Astrocyte of the spinal cord (primary cell): ENCODE measurements at regions not wholly inside any gene's neighbourhood (a gene's known extent, or its start where the extent isn't known, plus 50 kb on each side); places are given as distances from the start of the nearest gene placed in this dataset.

Source experiments
- DNase-seq: peaks from one replicate; pipeline ENCODE4 v3.0.0; 2011; ENCODE audit warnings: low read depth, low spot score
- H3K4me3 ChIP-seq: 2 replicates; pipeline ENCODE4 v1.5.1; 2011; ENCODE audit warnings: low read depth, mild to moderate bottlenecking, low read length, moderate library complexity
- in situ Hi-C: cut with HindIII; loops from 2 replicates; pipeline ENCODE4 v1.10.0; 2017; ENCODE audit warnings: low sequenced_read_pairs
- TF ChIP-seq, protein P1 (sequence below): IDR thresholded peaks from 2 replicates; pipeline ENCODE4 v1.5.1; 2012; ENCODE audit warnings: low read depth, mild to moderate bottlenecking, low read length, inconsistent platforms

DNA sequence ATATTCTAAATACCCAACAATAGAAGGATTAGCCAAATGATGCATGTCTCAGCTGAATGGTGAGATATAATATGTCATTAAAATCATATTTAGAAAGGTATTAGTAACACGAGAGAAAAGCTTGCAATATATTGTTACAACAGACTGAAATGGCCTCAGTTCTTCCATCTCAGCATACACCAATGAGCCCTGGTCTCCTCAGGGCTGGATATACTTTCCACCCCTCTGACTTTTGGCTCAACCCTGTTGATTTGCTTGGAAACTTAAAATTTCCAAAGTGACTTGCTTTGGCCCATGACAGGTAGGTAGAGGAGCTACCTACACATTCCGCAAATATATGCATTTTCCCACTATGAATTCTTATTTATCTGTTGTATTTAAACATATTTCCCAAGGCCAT lies 908.1 kb upstream of the TMEM132C start:
- no peak overlapping the region for H3K4me3 ChIP-seq
- TF ChIP-seq, protein P1, sequence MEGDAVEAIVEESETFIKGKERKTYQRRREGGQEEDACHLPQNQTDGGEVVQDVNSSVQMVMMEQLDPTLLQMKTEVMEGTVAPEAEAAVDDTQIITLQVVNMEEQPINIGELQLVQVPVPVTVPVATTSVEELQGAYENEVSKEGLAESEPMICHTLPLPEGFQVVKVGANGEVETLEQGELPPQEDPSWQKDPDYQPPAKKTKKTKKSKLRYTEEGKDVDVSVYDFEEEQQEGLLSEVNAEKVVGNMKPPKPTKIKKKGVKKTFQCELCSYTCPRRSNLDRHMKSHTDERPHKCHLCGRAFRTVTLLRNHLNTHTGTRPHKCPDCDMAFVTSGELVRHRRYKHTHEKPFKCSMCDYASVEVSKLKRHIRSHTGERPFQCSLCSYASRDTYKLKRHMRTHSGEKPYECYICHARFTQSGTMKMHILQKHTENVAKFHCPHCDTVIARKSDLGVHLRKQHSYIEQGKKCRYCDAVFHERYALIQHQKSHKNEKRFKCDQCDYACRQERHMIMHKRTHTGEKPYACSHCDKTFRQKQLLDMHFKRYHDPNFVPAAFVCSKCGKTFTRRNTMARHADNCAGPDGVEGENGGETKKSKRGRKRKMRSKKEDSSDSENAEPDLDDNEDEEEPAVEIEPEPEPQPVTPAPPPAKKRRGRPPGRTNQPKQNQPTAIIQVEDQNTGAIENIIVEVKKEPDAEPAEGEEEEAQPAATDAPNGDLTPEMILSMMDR: no peak
- no peak for DNase-seq
- in situ Hi-C loops: no loop called here

DNA sequence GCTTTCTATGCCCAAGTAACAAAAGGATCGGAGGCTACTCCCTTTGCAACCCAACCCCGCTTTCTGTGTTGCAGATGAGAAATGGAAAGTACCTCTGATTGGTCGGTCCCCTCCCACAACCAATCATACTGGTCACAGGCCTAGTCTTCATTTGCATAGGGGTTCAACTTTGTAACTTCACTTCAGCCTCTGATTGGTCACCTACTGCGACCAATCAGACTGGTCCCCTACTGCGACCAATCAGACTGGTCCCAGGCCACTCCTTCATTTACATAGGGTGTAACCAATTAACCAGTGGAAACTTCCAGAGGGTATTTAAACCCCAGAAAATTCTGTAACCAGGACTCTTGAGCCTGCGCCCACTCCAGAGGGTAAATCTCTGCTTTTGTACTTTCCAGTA lies 906.4 kb upstream of the TMEM132C start:
- DNase-seq: no peak
- no peak overlapping the region for H3K4me3 ChIP-seq
- TF ChIP-seq, protein P1: no peak
- in situ Hi-C loops: no loop called here

DNA sequence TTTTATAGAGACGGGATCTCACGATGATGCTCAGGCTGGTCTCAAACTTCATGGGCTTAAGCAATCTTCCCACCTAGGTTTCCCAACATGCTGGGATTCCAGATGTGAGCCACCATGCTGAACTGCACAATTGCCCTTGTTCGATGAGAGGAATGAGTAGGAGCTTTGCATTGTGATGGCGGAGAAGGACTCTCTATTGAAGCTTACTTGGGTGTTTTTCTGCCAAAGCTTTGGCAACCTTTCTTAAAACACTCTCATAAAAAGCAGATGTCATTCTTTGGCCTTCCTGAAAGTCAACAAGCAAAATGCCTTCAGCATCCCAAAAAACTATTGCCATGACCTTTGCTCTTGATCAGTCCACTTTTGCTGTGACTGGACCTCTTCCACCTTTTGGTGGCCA lies 904.8 kb upstream of the TMEM132C start:
- no peak overlapping the region for H3K4me3 ChIP-seq
- DNase-seq: no peak
- TF ChIP-seq, protein P1: no peak
- in situ Hi-C loops: no loop called here

DNA sequence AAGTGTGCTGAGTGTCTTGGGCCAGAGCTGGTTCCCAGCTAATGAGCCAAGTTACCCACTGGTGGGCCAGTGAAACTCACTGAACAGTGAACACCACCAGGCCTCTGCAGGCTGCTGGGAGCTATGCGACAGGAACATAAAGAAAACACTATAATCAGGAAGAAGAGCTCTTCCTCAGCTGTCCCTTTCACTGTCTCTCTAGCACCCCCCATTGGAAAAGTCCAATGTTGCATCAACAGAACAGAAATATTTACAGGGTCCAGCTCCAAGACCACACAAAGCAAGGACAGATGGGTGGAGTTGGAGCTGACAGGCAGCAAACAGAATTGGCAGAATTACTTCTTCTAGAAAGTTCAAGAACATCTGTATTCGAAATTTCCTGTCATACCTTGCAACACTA lies 903.6 kb upstream of the TMEM132C start:
- TF ChIP-seq, protein P1: peak; percentile 47
- in situ Hi-C loops: no loop called here
- H3K4me3 ChIP-seq: no peak overlapping the region
- DNase-seq: peak; percentile 15

DNA sequence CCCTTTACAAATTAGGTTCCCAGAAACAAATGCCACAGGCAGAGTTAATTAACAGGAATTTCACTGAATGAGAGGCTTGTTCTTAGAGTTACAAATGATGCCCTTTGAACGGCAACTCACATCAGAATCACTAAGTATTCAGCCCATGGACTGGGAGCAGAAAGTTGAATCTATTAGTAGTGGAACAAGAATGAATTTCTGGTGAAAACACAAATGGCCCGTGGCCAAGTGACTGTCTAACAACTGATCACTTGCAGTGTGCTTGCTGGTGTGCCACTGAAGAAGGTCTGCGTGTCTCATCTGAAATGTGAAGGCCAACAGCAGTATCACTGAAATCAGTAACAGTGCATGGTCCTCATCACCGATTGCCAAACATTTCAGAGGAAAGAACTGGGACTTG lies 893.4 kb upstream of the TMEM132C start:
- no peak for DNase-seq
- in situ Hi-C loops: no loop called here
- TF ChIP-seq, protein P1: no peak
- H3K4me3 ChIP-seq: no peak overlapping the region

DNA sequence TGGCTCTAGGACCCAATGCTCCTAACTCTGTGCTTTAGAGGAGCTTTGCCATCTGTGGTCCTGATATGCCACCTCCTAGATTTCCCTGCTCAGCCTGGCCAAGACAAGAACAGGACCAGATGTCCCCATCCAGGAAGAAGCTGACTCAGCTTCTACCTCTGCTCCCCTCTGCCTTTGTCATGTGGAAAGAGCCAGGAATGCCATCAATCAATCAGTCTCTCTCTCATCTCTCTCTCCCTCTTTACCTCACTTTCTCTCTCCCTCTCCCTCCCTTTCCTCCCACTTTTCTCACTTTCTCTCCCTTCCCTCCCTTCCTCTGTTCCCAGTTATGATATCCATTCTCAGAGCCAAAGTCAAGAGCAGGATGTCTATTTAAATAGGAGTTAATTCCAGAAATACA lies 892.5 kb upstream of the TMEM132C start:
- in situ Hi-C loops: no loop called here
- H3K4me3 ChIP-seq: no peak overlapping the region
- DNase-seq: no peak
- TF ChIP-seq, protein P1: no peak
